ENCODE measurements at regions not wholly inside any gene's neighbourhood (a gene's known extent, or its start where the extent isn't known, plus 50 kb on each side); places are given as distances from the start of the nearest gene placed in this dataset.

GRCh38 chr9:108134486-108135128, 645.0 kb upstream of the KLF4 start:
- H2AFZ ChIP-seq (ENCODE audit: low read depth, low read length, poor library complexity, severe bottlenecking): no peak overlapping the region
- no TSS peak for BruUV-seq (replicated peaks)
- H3K4me1 ChIP-seq (ENCODE audit: control insufficient read depth in 1 of 2, insufficient read depth in 2 of 2, low read length in 2 of 2): no peaks in the 10 kb centered on the region
- H3K9me2 ChIP-seq (ENCODE audit: insufficient read depth): no peaks in the 10 kb centered on the region
- no peak overlapping the region for H3K9ac ChIP-seq (ENCODE audit: low read length)
- H3K36me3 ChIP-seq (ENCODE audit: control insufficient read depth in 1 of 2, insufficient read depth in 2 of 2, low read length in 2 of 2): no peaks in the 10 kb centered on the region
- TF ChIP-seq EGR1 (IDR thresholded peaks at IDR 0.05; ENCODE audit: low read depth): no peak
- no peak for TF ChIP-seq RAD21 (IDR thresholded peaks at IDR 0.05; ENCODE audit: low read depth)
- TF ChIP-seq EZH2 (IDR thresholded peaks at IDR 0.05): no peak
- no peak for TF ChIP-seq SP1 (IDR thresholded peaks at IDR 0.05; ENCODE audit: low read depth)
- no peak for TF ChIP-seq ZNF274 (IDR thresholded peaks at IDR 0.05; ENCODE audit: low read depth, low read length)
- TF ChIP-seq CBX3 (IDR thresholded peaks at IDR 0.05; ENCODE audit: low read depth): no peak
- TF ChIP-seq POLR2AphosphoS5 (IDR thresholded peaks at IDR 0.05; ENCODE audit: low read depth, low read length): no peak
- TF ChIP-seq, protein P1, sequence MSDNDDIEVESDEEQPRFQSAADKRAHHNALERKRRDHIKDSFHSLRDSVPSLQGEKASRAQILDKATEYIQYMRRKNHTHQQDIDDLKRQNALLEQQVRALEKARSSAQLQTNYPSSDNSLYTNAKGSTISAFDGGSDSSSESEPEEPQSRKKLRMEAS (IDR thresholded peaks at IDR 0.05): no peak
- TF ChIP-seq TCF7L2 (IDR thresholded peaks at IDR 0.05; ENCODE audit: borderline replicate concordance, extremely low read depth, insufficient read depth, insufficient read length): no peak
- TF ChIP-seq POLR2A (IDR thresholded peaks at IDR 0.05; ENCODE audit: borderline replicate concordance, extremely low read depth, insufficient read depth, insufficient read length): no peak
- TF ChIP-seq ELF1 (IDR thresholded peaks at IDR 0.05; ENCODE audit: borderline replicate concordance, low read depth): no peak
- TF ChIP-seq, protein P2, sequence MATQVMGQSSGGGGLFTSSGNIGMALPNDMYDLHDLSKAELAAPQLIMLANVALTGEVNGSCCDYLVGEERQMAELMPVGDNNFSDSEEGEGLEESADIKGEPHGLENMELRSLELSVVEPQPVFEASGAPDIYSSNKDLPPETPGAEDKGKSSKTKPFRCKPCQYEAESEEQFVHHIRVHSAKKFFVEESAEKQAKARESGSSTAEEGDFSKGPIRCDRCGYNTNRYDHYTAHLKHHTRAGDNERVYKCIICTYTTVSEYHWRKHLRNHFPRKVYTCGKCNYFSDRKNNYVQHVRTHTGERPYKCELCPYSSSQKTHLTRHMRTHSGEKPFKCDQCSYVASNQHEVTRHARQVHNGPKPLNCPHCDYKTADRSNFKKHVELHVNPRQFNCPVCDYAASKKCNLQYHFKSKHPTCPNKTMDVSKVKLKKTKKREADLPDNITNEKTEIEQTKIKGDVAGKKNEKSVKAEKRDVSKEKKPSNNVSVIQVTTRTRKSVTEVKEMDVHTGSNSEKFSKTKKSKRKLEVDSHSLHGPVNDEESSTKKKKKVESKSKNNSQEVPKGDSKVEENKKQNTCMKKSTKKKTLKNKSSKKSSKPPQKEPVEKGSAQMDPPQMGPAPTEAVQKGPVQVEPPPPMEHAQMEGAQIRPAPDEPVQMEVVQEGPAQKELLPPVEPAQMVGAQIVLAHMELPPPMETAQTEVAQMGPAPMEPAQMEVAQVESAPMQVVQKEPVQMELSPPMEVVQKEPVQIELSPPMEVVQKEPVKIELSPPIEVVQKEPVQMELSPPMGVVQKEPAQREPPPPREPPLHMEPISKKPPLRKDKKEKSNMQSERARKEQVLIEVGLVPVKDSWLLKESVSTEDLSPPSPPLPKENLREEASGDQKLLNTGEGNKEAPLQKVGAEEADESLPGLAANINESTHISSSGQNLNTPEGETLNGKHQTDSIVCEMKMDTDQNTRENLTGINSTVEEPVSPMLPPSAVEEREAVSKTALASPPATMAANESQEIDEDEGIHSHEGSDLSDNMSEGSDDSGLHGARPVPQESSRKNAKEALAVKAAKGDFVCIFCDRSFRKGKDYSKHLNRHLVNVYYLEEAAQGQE (IDR thresholded peaks at IDR 0.05; ENCODE audit: low read depth): no peak
- no peaks in the 10 kb centered on the region for H3K79me2 ChIP-seq (ENCODE audit: insufficient read depth, low read length)
- H3K4me3 ChIP-seq (replicated peaks in 1 of 2; ENCODE audit: low read depth in 1 of 2, low read length in 2 of 2): no peak overlapping the region
- no peaks in the 10 kb centered on the region for H4K20me1 ChIP-seq (ENCODE audit: insufficient read depth)
- no peaks in the 10 kb centered on the region for H3K9me3 ChIP-seq (ENCODE audit: control insufficient read depth in 1 of 2, insufficient read depth in 1 of 2, low read depth in 1 of 2, low read length in 2 of 2)
- POLR2A ChIA-PET: no interaction called here
- H3K4me2 ChIP-seq (ENCODE audit: low read length): no peak overlapping the region
- H3K27me3 ChIP-seq (ENCODE audit: insufficient read depth, low read length): no peaks in the 10 kb centered on the region
- no peak for ATAC-seq
- intact Hi-C loops (cut with micrococcal nuclease): no loop called here
- H3K27ac ChIP-seq (ENCODE audit: low read depth, low read length): no peak overlapping the region
- CTCF ChIA-PET: no interaction called here
- DNase-seq (ENCODE audit: low read depth, low spot score): no peak
- RAD21 ChIA-PET (ENCODE audit: low non-redundant PET in 1 of 2, low total read pairs in 2 of 2, uncharacterized antibody in 2 of 2, unreplicated experiment in 2 of 2): no interaction called here

All from HCT116 (cell line).